Daoy (cell line): ENCODE measurements at regions not wholly inside any gene's neighbourhood (a gene's known extent, or its start where the extent isn't known, plus 50 kb on each side); places are given as distances from the start of the nearest gene placed in this dataset.
A peak's percentile ranks its signal among the peaks of the same experiment; 100 is the strongest.
"Not testable (repeated sequence)": the region's sequence is repeated elsewhere in the genome, so short reads cannot be mapped to it uniquely, and the experiment has no call there.

Source experiments
- DNase-seq: peaks from one replicate; pipeline ENCODE4 v3.0.0-alpha.2; 2015; ENCODE audit warnings: low read depth

DNA sequence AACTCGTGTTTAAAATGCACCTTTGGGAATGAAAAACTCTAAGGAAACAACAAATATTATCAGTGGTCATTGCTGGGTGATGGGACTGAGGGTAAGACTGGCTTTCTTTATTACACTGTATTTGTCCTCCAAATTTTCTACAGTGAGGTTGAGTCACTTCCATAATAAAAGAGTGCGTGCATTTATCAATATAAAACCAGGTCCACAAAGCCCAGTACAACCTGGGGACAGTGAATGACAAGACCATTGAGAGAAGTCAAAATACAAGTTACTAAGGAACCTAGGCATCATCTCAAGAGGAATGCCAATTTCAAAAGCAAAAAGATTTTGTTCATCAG is 76.4 kb downstream of the MAGED4 start:
- DNase-seq, result no peak

DNA sequence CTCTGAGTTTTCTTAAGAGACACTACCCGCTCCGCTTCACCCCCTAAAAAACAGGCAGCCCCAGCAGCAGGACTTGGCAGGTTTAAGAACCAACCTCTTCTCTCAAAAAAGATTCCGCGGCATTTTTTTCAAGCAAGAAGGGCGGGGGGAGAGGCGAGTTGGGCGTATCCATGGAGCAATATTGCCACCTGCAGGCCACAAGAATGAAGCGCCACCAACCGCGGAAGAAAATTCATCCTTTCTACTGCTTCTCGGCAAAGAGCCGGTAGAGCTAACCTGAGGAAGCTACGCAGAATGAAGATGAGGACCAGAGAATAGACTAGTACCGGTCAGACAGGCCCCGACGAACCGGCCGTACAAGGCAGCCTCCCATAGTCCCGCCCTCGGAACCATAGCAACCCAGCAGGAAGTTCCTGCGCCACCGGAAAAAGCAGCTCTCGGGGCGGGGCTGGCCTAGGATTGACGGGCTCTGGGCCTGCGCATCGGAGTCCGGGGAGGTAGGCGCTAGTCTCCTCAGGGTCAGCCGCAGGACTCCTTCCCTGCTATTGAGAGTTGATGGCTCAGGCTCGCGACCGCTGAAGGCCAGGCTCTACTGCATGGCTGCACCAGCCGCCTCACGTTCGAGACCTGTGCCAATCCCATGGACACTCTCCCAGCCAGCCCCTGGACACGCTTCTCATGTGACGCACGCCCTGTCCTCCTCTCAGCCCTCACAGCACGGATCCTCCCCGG is 76.9 kb downstream of the MAGED4 start:
- peak; percentile 83 for DNase-seq

DNA sequence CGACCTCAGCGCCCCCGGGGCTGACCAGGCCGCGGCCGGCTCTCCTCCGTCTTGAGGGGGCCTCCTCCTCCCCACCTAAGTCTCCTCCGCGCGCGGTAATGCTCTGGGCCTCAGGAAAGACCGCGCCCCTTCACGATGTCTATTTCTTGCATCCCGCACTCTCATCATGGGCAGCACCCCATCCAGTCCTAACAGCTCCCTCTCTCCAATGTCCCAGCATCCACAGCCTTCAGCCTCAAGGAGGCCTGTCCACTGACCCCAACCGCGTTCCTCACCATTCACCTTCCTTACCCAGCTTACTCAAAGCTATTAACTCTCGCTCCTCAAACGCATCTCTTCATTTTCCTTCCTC is 77.5 kb downstream of the MAGED4 start:
- no peak for DNase-seq

DNA sequence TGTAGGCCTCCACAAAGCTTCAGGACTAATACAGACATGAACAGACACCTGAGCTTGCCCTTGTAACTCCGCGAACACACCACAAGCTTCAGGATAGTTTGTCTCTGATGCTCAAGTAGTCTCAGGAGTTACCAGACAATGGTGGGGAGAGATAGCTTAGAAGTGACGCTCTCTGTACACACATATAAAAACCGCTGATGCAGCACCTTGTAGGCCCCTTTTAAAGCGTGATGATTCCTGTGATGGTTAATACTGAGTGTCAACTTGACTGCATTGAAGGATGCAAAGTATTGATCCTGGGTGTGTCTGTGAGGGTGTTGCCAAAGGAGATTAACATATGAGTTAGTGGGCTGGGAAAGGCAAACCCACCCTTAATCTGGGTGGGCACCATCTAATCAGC is 78.7 kb downstream of the MAGED4 start:
- DNase-seq, result no peak

DNA sequence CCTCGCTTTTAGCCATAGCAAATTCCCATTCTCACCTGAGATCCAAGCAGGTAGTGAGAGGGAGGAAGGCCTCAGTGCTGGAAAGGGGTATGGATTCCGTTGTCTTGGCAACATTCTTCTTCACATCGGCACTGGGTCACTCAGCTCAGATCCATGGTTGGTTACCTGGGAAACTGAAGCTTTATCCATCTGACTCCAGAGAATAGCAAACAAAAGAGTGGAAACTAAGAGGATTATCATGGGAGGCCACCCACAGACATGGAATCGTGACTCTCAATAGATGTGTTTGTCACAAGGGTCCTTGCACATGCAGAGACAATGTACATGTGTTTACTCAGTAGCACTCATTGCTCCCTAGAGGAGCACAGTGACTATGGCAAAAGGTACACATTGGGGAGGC is 81.0 kb downstream of the MAGED4 start:
- DNase-seq, result no peak

DNA sequence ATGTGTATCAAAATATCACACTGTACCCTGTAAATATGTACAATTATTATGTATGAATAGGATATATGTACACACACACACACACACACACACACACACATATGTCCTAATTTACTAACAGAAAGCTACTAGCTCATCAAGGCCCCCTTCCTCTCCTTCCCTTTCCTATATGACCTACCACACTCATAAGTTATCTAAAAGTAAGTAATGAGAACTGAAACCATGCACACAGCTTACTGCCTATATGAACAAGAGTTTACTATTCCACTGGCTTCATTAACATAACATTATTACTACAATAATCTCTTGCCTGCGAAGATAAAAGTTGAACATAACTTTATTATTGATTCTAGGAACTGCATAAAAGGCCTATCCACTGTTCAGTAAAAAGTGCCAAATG is 83.8 kb downstream of the MAGED4 start:
- DNase-seq, result not testable (repeated sequence)

DNA sequence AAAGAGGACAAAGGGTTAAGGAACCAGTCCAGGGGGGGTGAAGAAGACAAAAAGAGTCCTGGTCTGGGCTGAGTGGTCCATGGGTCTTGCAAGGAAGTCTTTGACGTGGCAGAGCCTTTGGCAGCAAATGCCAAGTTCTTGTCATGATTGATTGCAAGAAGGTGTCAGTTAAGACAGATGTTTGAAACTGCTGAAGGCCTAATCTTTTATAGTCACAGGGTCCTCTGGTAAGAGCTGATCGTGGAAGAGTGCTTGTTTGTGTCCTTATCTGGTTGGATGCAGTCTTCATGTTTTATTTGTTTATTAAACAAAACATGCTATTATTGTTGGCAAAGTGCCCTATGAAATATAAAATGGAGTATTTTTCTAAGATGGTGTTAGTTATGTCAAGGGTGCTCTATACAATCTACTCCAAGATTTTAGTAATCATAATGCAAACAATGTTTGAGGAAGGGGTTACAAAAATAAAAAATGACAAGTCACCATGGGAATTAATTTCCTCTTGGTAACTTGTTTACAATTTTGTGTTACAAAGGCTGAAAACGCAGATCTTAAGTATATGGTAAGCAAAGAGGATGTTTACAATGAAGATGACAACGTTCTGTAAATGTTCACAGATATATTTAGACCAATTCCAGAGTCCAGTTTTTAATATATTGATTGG is 85.9 kb downstream of the MAGED4 start:
- no peak for DNase-seq

DNA sequence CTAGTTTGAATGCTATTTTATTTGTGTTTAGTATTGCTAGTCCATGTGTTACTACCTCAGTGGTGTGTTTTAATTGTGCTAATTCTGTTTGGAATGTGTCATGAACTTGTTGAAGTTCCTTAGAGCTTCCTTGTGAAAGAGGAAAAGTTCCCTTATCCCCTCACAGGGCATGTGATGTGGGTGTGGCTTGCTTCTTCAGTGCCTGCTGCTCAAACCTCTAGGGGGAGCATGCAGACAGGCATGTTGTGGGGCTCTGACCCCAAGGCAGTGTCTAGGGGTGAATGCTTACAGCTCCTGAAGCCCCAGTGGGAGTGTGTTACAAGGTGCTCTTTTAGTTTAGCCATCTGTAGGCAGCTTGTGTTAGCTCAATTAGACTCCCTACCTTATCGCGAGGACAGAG is 86.5 kb downstream of the MAGED4 start:
- peak; percentile 31 for DNase-seq

DNA sequence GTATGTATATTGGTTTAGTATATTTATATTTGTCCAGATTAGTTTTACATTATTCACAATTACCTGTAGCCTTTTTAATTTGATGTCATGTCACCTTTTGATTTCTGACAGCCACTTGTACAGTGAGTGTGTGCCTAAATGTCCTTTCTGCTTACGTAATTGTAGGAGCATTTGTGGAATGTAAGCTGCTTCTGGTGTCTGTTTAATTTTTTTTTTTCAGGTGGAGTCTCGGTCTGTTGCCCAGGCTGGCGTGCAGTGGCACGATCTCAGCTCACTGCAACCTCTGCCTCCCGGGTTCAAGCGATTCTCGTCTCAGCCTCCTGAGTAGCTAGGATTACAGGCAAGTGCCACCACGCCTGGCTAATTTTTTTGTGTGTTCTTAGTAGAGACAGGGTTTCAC is 91.2 kb upstream of the XAGE2 start:
- no peak for DNase-seq

DNA sequence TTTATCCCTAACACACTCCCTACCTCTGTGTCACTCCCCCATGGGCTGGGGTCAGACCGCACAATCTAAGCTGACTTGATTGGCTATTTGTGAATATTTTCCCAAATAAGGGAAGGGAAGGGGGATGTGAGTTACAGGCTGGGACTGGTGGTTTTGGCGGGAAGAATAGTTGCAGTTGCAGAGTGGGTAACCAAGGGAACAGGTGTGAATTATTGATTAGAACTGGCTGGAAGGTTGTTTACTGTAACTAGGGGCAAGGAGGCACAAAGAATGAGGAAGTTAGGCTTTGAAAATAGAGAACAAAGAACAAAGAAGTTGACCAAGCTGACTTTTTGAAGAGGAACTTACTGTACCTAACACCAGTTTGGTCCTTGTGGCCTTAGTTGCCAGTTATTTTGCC is 88.0 kb upstream of the XAGE2 start:
- no peak for DNase-seq

DNA sequence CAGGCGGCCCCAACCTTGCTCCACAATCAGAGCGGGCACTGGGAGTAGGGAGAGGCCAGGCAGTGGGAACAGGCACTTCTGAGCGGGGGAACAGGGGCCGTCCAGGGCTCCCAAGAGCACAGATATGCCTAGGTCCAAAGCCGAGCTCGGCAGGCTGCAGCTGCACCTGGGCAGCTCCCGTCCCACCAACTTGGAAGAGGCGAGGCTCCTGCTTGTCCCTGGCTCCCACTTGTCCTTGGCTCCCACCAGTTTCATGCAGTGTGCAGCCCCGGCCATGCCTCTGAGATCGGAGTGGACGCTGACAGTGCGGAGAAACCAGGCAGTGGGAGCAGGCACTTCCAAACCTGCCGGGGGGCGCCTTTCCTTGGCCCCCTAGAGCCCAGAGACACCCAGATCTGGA is 84.0 kb upstream of the XAGE2 start:
- no peak for DNase-seq

DNA sequence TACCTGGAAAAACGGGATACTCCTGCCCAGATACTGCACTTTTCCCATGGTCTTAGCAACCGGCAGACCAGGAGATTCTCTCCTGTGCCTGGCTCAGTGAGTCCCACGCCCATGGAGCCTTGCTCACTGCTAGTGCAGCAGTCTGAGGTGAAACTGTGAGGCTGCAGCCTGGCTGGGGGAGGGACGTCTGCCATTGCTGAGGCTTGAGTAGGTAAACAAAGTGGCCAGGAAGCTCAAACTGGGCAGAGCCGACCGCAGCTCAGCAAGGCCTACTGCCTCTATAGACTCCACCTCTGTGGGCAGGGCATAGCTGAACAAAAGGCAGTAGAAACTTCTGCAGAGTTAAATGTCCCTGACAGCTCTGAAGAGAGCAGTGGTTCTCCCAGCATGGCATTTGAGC is 69.9 kb upstream of the XAGE2 start:
- DNase-seq, result peak; percentile 3

DNA sequence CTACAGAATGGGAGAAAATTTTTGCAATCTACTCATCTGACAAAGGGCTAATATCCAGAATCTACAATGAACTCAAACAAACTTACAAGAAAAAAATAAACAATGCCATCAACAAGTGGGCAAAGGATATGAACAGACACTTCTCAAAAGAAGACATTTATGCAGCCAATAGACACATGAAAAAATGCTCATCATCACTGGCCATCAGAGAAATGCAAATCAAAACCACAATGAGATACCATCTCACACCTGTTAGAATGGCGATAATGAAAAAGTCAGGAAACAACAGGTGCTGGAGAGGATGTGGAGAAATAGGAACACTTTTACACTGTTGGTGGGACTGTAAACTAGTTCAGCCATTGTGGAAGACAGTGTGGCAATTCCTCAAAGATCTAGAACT is 60.3 kb upstream of the XAGE2 start:
- DNase-seq, result not testable (repeated sequence)
